ENCODE measurements at regions not wholly inside any gene's neighbourhood (a gene's known extent, or its start where the extent isn't known, plus 50 kb on each side); places are given as distances from the start of the nearest gene placed in this dataset.

DNA sequence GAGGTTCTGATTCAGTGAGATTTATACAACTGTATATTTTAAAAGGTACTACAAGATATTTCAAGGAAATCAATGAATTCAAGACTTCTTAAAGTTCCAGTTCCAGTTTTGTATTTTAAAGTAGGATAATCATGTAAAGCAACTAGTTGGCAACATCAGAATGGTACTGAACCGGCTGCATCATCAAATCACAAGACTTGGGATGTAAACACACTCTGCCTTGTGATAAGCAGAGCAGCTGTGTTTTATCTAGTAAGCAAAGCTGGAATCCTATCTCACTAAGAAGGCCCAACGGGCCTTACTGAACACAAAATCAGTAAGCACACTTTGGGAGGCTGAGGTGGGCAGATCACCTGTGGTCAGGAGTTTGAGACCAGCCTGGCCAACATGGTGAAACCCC lies 327.2 kb upstream of the NREP start:
- Histone ChIP-seq H3K27ac (ENCODE audit: insufficient read depth, low read depth, low read length) (no peak overlapping the region), H3K9me3 (replicated peaks; ENCODE audit: control insufficient read depth, insufficient read depth, low read length) (no peaks in the 10 kb centered on the region), H3K4me2 (ENCODE audit: insufficient read depth, low read length) (no peak overlapping the region), H3K36me3 (ENCODE audit: control insufficient read depth in 2 of 2, extremely low read depth in 1 of 2, insufficient read depth in 2 of 2, low read length in 2 of 2) (no peaks in the 10 kb centered on the region), H3K4me3 (replicated peaks in 1 of 3; ENCODE audit: insufficient read depth in 1 of 3, low read depth in 1 of 3, low read length in 3 of 3) (no peak overlapping the region), H3K4me1 (ENCODE audit: control insufficient read depth, extremely low read depth, insufficient read depth, low read length) (no peaks in the 10 kb centered on the region), H4K20me1 (replicated peaks; ENCODE audit: control insufficient read depth, extremely low read depth, insufficient read depth, low read length) (no peaks in the 10 kb centered on the region), H2AFZ (ENCODE audit: low read depth, low read length) (no peak overlapping the region), H3K9ac (replicated peaks; ENCODE audit: extremely low read depth, insufficient read depth, low read length) (no peak overlapping the region), H3K27me3 (ENCODE audit: control insufficient read depth in 2 of 2, insufficient read depth in 2 of 2, low read length in 2 of 2) (no peaks in the 10 kb centered on the region), H3K9me1 (replicated peaks; ENCODE audit: control insufficient read depth, extremely low read depth, insufficient read depth, low read length) (no peaks in the 10 kb centered on the region), H3K79me2 (ENCODE audit: control insufficient read depth, insufficient read depth, low read length) (no peaks in the 10 kb centered on the region)
- CTCF ChIA-PET: interaction anchor here (1.0 kb wide), 1 partner anchor 15 kb away, joined by 3 read pairs; no protein-coding TSS in a partner anchor
- BruUV-seq (replicated peaks): no TSS peak
- TF ChIP-seq EZH2 (IDR thresholded peaks at IDR 0.05; ENCODE audit: borderline replicate concordance, low read depth, low read length, severe bottlenecking): no peak
- TF ChIP-seq, protein P1, sequence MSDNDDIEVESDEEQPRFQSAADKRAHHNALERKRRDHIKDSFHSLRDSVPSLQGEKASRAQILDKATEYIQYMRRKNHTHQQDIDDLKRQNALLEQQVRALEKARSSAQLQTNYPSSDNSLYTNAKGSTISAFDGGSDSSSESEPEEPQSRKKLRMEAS (IDR thresholded peaks at IDR 0.05; ENCODE audit: insufficient read depth, insufficient read length): no peak
- TF ChIP-seq POLR2AphosphoS5 (IDR thresholded peaks at IDR 0.05; ENCODE audit: insufficient read depth, low read depth, low read length): no peak
- TF ChIP-seq MYC (IDR thresholded peaks at IDR 0.05; ENCODE audit: low read depth, low read length): no peak
- no peak for TF ChIP-seq JUN (IDR thresholded peaks at IDR 0.05; ENCODE audit: borderline replicate concordance, insufficient read depth, insufficient read length, low read depth)
- no peak for TF ChIP-seq GATA2 (IDR thresholded peaks at IDR 0.05; ENCODE audit: insufficient read depth, insufficient read length, low read depth, low read length)
- TF ChIP-seq POLR2A (IDR thresholded peaks at IDR 0.05; ENCODE audit: low read depth, low read length): no peak
- TF ChIP-seq, protein P2, sequence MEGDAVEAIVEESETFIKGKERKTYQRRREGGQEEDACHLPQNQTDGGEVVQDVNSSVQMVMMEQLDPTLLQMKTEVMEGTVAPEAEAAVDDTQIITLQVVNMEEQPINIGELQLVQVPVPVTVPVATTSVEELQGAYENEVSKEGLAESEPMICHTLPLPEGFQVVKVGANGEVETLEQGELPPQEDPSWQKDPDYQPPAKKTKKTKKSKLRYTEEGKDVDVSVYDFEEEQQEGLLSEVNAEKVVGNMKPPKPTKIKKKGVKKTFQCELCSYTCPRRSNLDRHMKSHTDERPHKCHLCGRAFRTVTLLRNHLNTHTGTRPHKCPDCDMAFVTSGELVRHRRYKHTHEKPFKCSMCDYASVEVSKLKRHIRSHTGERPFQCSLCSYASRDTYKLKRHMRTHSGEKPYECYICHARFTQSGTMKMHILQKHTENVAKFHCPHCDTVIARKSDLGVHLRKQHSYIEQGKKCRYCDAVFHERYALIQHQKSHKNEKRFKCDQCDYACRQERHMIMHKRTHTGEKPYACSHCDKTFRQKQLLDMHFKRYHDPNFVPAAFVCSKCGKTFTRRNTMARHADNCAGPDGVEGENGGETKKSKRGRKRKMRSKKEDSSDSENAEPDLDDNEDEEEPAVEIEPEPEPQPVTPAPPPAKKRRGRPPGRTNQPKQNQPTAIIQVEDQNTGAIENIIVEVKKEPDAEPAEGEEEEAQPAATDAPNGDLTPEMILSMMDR (IDR thresholded peaks at IDR 0.05; ENCODE audit: extremely low read depth in 1 of 2, insufficient read depth in 1 of 2, low read depth in 1 of 2, low read length in 2 of 2): no peak
- TF ChIP-seq FOS (IDR thresholded peaks at IDR 0.05; ENCODE audit: borderline replicate concordance, insufficient read depth, low read length): no peak
- FAIRE-seq (no peak), DNase-seq (ENCODE audit: low read depth, low spot score) (no peak)
- dilution Hi-C loops (cut with MboI; ENCODE audit: extremely low pct_ligation_motif_present, low sequenced_read_pairs) (no loop called here), intact Hi-C loops (cut with micrococcal nuclease) (no loop called here)
- POLR2A ChIA-PET: no interaction called here
